ENCODE measurements at regions not wholly inside any gene's neighbourhood (a gene's known extent, or its start where the extent isn't known, plus 50 kb on each side); places are given as distances from the start of the nearest gene placed in this dataset.
"Not testable (repeated sequence)": the region's sequence is repeated elsewhere in the genome, so short reads cannot be mapped to it uniquely, and the experiment has no call there.

- no peak for DNase-seq (ENCODE audit: low spot score in 2 of 2)
Measured at GRCh38 chr3:164326714-164327113, 751.6 kb downstream of the SI start.

GRCh38 chr3:164320962-164321361, 757.3 kb downstream of the SI start:
- DNase-seq (ENCODE audit: low spot score in 2 of 2) = no peak
- no peak for FAIRE-seq

More at GRCh38 chr3:164326714-164327113, 751.6 kb downstream of the SI start:
- FAIRE-seq = no peak

GRCh38 chr3:164306042-164306441, 772.3 kb downstream of the SI start:
- FAIRE-seq (no peak), DNase-seq (ENCODE audit: low spot score in 2 of 2) (no peak)

GRCh38 chr3:164303894-164304293, 774.4 kb downstream of the SI start:
- DNase-seq (ENCODE audit: low spot score in 2 of 2) (no peak), FAIRE-seq (no peak)

DNA sequence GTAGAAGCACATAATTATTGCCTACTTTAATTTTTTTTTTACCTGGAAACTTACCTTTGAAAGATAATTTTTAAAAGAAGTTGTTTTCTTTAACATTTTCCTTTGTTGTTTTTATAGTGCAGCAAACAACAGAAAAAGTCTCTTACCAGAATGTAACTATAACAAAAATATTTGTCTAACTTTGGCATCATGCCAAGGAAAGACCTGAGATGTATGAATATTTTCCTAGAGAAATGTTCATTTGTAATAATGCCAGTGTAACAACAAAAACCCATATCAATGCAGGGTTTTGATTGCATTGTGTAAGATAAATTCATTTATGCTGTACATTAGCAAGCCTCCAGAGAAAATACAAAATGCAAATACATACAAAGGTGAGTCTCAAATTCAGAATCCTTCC, 775.7 kb downstream of the SI start:
- FAIRE-seq = no peak

DNA sequence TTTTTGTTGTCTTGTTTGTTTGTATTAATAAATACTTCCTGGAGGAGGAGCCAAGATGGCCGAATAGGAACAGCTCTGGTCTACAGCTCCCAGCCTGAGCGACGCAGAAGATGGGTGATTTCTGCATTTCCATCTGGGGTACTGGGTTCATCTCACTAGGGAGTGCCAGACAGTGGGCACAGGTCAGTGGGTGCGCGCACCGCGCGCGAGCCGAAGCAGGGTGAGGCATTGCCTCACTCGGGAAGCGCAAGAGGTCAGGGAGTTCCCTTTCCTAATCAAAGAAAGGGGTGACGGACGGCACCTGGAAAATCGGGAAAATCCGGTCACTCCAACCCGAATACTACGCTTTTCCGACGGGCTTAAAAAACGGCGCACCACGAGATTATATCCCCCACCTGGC, 786.8 kb downstream of the SI start:
- DNase-seq (ENCODE audit: low spot score in 2 of 2); FAIRE-seq: not testable (repeated sequence)

More for the DNA sequence above, 775.7 kb downstream of the SI start:
- no peak for DNase-seq (ENCODE audit: low spot score in 2 of 2)

GRCh38 chr3:164278550-164278949, 799.7 kb downstream of the SI start:
- FAIRE-seq (no peak), DNase-seq (ENCODE audit: low spot score in 2 of 2) (no peak)

GRCh38 chr3:164267053-164267452, 811.2 kb downstream of the SI start:
- no peak for DNase-seq (ENCODE audit: low spot score in 2 of 2)
- no peak for FAIRE-seq

DNA sequence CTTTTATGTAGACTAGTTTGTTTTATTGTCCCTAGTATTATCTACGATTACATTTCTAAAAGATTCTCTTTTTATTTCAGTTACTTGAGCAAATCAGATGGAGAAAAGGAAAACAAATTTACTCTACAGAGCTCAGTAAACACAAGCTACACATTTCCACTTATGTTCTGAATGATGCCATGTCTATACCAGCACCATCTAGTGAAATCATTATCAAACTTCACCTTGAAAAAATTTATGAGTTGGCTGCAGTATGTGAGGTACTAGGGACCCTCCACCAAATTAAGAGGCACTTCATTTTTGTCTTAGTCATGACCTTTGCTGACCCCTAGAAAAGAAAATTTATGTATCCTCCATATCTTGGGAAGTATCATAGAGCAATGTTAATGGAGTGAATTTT, 827.4 kb downstream of the SI start:
- DNase-seq (ENCODE audit: low spot score in 2 of 2) = no peak
- no peak for FAIRE-seq

- FAIRE-seq = no peak
- no peak for DNase-seq (ENCODE audit: low spot score in 2 of 2)
Measured at GRCh38 chr3:164236851-164237250, 841.4 kb downstream of the SI start.

DNA sequence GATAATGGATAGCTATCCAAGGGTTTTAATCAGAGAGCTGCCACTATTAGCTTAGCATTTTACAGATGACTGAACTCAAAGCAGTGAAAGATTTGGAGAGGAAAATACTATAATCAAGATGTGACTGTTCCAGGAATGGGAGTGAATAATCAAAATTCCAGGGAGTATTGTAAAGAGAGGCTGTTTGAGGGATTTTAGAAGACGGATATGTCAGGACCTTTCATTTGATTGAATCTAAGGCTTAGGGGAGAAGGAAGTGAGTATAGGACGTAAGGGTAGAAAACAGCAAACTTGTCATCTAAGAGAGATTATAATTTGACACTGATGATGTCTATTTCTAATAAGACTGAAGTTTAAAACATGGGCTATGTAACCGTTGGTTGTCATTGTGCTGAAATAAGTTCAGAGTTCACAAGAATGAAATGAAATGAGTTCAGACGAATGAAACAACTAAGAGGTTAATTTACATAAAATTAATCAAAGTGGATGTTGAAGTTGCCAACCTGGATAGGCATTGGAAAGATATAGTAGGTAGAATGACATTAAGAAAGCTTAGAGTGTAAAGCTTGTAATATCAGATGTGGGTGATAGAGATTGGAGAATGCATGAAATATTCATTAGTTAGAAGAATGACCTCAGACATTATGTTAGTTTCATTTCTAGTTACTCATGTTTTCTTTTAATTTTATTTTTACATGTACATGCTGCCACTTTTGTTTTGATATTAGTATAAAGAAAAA, 842.8 kb downstream of the SI start:
- FAIRE-seq = no peak
- DNase-seq (ENCODE audit: low spot score in 2 of 2) = no peak

- DNase-seq (ENCODE audit: low spot score in 2 of 2) = no peak
- no peak for FAIRE-seq
Measured at GRCh38 chr3:164233951-164234350, 844.3 kb downstream of the SI start.

DNA sequence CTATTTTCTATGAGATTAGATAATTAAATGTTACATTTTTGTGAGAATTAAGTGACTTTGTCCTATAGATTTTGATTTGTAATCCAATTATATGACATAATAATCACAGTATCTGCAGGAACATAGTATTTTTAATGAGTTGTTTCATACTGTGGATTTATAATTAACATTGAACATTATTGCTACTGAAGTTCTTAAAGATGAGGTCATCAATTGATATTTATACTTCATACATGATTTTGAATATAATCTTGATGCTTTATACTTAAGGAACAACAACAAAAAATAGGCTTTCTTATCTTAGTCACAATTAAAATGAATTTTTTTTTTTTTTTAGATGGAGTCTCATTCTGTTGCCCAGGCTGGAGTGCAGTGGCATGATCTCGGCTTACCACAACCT, 846.6 kb downstream of the SI start:
- FAIRE-seq (no peak), DNase-seq (ENCODE audit: low spot score in 2 of 2) (no peak)

GRCh38 chr3:164230385-164231094, 847.8 kb downstream of the SI start:
- FAIRE-seq (no peak), DNase-seq (ENCODE audit: low spot score in 2 of 2) (no peak)

DNA sequence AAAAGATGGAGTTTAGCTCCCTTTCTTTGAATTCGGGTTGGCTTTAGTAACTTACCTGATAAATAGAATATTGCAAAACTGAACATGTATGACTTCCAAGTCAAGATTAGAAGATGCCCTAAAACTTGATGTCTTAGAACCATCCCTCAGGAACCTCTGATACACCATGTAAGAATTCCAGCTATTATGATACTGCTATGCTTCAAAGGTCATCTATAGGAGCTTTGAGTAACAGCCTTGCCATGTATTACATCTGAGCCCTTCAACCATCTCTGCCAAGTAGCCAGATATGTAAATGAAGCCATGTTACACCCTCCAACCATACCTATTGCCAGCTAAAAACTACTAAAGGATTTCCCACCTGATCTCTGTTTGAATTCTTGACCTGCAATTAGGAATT, 854.2 kb downstream of the SI start:
- no peak for FAIRE-seq
- no peak for DNase-seq (ENCODE audit: low spot score in 2 of 2)

DNA sequence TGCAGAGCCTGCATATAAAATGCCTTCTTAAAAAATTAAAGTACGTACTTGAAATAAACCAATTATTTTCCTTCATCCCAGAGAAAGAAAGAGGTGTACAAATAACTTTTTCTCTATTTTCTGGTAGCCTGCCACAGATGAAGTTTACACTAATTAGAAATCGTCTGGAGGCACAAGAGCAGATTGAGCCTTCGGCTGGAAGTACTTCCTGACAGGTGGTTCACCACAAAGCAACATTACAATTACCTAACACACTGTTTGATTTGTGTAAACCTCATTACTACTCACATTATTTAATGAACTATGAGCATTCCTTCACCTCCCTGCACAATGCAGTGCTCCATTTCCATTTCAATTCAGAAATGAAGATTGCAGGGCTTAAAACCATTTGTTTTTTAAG, 856.1 kb downstream of the SI start:
- FAIRE-seq (no peak), DNase-seq (ENCODE audit: low spot score in 2 of 2) (no peak)

GRCh38 chr3:164221297-164221696, 857.0 kb downstream of the SI start:
- DNase-seq (ENCODE audit: low spot score in 2 of 2) (no peak), FAIRE-seq (no peak)

DNA sequence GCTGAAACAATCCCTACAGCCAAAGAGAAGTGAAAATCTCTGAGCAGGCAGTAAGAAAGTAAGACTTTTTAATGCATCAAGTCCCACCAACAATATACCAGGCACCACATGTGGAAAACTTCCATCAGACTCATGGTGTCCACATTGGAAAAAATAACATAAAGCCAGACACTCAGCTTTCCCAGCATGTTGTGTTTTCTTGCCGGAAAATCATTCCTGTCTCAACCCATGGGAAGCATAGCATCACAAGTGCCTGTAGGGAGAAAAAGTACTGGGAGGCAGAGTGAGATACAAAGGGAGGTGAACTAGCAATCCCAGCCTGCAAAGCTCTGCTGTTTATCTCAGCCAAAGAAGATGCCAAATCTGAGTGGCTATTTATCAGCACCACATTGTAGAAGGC, 868.9 kb downstream of the SI start:
- no peak for DNase-seq (ENCODE audit: low spot score in 2 of 2)
- no peak for FAIRE-seq

DNA sequence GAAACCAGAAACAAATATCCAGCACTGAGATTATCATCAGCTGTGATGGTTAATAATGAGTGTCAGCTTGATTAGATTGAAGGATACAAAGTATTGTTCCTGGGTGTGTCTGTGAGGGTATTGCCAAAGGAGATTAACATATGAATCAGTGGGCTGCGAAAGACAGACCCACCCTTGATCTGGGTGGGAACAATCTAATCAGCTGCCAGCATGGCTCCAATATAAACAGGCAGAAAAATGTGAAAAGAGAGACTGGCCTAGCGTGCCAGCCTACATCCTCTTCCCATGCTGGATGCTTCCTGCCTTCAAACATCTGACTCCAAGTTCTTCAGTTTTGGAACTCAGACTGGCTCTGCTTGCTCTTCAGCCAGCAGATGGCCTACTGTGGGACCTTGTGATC, 869.5 kb downstream of the SI start:
- no peak for DNase-seq (ENCODE audit: low spot score in 2 of 2)
- FAIRE-seq = no peak

DNA sequence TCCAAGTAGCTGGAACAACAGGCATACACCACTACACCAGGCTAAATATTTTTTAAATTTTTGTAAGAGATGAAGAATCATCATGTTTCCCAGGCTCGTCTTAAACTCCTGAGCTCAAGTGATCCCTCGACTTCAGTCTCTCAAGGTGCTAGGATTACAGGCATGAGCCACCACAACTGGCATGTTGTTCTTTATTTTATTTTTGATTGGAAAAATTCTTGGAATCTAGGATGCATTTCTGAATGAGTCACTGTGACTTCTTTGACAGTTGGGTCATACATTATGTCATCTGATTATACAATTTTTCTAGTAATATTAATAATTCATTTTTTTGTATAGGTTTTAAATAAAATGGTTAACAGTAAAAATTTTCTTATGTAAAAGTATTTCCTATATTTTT, 870.2 kb downstream of the SI start:
- DNase-seq (ENCODE audit: low spot score in 2 of 2) = no peak
- FAIRE-seq = peak; percentile 6

DNA sequence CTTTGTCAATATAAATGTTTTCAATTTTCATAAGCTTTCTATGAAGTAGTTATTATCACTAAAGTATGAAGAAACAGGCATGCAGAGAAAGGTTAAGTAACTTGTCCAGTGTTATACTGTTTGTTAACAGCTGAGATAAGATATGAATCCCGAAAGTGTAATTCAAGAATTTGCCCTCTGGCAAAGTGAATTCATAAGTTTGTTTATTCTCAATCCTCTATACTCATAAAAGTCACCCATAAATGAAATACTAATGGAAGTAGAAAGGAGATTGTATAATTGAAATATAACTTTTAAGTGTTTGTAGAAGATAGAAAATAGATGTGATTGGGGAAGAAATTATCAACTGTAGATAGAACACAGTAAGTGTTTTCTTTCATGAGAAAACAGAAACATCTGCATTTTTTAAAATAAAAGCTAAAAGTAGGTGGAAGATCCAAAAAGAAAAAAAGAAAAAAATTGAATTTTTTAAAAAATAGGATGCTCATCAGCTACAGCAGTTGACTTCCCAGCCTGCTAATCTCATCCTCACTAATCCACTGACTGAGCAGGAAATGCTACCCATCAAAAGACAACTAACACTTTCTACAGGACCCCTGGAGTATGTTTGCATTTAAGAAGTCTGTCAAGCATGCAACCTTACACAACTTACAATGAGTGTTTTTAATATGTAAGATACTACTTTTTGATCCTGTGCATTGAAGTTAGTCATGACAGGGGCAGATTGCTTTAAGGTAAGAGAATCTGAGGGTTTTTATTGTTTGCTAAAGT, 878.1 kb downstream of the SI start:
- DNase-seq (ENCODE audit: low spot score in 2 of 2) (no peak), FAIRE-seq (no peak)
